ENCODE measurements at regions not wholly inside any gene's neighbourhood (a gene's known extent, or its start where the extent isn't known, plus 50 kb on each side); places are given as distances from the start of the nearest gene placed in this dataset.

DNA sequence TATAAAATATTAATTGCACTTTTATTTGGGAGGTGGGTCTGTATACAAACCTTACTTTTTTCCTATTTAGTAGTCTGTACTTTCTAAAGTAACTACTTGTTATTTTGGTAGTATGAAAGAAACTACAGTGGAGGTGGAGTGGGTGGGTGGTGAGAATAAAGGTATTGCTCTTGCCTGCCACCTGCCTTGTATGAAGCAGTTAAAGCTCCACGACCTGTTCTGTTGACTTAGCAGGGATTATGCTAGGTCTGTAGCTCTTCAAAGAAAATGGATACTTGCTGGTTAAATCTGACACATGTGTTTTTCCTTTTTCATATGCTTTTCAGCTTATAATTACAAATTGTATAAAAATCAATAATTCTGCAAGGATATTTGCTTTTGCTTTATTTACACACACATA, 111.9 kb downstream of the EHF start:
- ChIA-PET POLR2A (no interaction called here), CTCF (no interaction called here)
- Histone ChIP-seq H3K9ac (no peak overlapping the region), H3K4me3 (ENCODE audit: low read depth in 2 of 2, low read length in 1 of 2) (no peak overlapping the region), H3K36me3 (replicated peaks in 1 of 2; ENCODE audit: control insufficient read depth in 1 of 2, insufficient read depth in 2 of 2, low read length in 1 of 2) (no peaks in the 10 kb centered on the region), H3K27me3 (ENCODE audit: insufficient read depth) (no peaks in the 10 kb centered on the region; the same call in 1 of the 2 replicates), H2AFZ (ENCODE audit: low read depth) (no peak overlapping the region), H3K27ac (ENCODE audit: low read depth in 2 of 2, low read length in 1 of 2) (no peak overlapping the region), H3K9me2 (no peaks in the 10 kb centered on the region), H3F3A (replicated peaks; ENCODE audit: insufficient read depth) (no peaks in the 10 kb centered on the region), H3K4me2 (no peak overlapping the region), H4K20me1 (ENCODE audit: insufficient read depth) (no peaks in the 10 kb centered on the region), H3K4me1 (ENCODE audit: control insufficient read depth in 1 of 2, insufficient read depth in 2 of 2, low read depth in 1 of 2, low read length in 1 of 2) (no peaks in the 10 kb centered on the region), H3K79me2 (ENCODE audit: insufficient read depth) (no peaks in the 10 kb centered on the region), H3K9me3 (no peaks in the 10 kb centered on the region)
- 5% methylated on average over 1 of the region's 1 CpG for WGBS (ENCODE audit: low lambda C conversion rate)
- TF ChIP-seq FOXM1 (IDR thresholded peaks at IDR 0.05; ENCODE audit: low read depth) (no peak), MEF2A (IDR thresholded peaks at IDR 0.05; ENCODE audit: borderline replicate concordance, low read depth) (no peak), MXI1 (IDR thresholded peaks at IDR 0.05; ENCODE audit: low read depth, low read length) (no peak), NRF1 (IDR thresholded peaks at IDR 0.05; ENCODE audit: low read depth, low read length) (no peak)
- DNase-seq, result no peak

DNA sequence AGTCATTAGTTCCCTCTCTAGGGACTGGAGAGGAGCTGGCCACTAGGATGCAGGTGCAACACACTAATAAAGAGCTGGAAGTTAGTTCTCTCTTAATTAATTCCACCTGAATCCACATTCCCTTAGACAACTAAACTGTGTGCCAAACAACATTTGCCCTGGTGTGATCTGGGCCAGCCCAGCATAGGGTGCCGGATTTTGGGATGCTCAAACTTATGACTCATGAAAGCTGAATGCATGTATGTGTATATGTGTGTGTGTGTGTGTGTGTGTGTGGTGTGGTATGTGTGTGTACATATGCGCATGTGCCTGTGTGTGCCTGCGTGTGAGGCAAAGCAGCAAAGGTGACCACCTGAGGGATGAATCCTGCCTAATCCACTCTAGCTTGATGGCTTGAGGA, 110.7 kb downstream of the EHF start:
- no peaks in the 10 kb centered on the region for H3K9me2 ChIP-seq
- H3K4me3 ChIP-seq (ENCODE audit: low read depth in 2 of 2, low read length in 1 of 2), result no peak overlapping the region
- H3K4me1 ChIP-seq (ENCODE audit: control insufficient read depth in 1 of 2, insufficient read depth in 2 of 2, low read depth in 1 of 2, low read length in 1 of 2), result no peaks in the 10 kb centered on the region
- ChIA-PET POLR2A (no interaction called here), CTCF (interaction anchor here (0.9 kb wide), 1 partner anchor 10 kb away, joined by 3 read pairs; no protein-coding TSS in a partner anchor)
- H3K9ac ChIP-seq, result no peak overlapping the region
- no peak overlapping the region for H3K27ac ChIP-seq (ENCODE audit: low read depth in 2 of 2, low read length in 1 of 2)
- WGBS (ENCODE audit: low lambda C conversion rate), result 77% methylated on average over 3 of the region's 3 CpGs
- H3K79me2 ChIP-seq (ENCODE audit: insufficient read depth), result no peaks in the 10 kb centered on the region
- TF ChIP-seq, protein P1, sequence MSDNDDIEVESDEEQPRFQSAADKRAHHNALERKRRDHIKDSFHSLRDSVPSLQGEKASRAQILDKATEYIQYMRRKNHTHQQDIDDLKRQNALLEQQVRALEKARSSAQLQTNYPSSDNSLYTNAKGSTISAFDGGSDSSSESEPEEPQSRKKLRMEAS (IDR thresholded peaks at IDR 0.05; ENCODE audit: low read depth), result no peak
- TF ChIP-seq SMC3 (IDR thresholded peaks at IDR 0.05; ENCODE audit: low read depth, low read length) (no peak), RFX5 (IDR thresholded peaks at IDR 0.05; ENCODE audit: low read length) (no peak), FOXM1 (IDR thresholded peaks at IDR 0.05; ENCODE audit: low read depth) (no peak), GABPA (IDR thresholded peaks at IDR 0.05; ENCODE audit: low read depth) (no peak)
- H2AFZ ChIP-seq (ENCODE audit: low read depth), result no peak overlapping the region
- H3K36me3 ChIP-seq (replicated peaks in 1 of 2; ENCODE audit: control insufficient read depth in 1 of 2, insufficient read depth in 2 of 2, low read length in 1 of 2), result no peaks in the 10 kb centered on the region
- no peaks in the 10 kb centered on the region; the same call in 1 of the 2 replicates for H3K27me3 ChIP-seq (ENCODE audit: insufficient read depth)
- no peak for DNase-seq
- no peaks in the 10 kb centered on the region for H3K9me3 ChIP-seq
- no peaks in the 10 kb centered on the region for H4K20me1 ChIP-seq (ENCODE audit: insufficient read depth)
- no peak overlapping the region for H3K4me2 ChIP-seq
- no peaks in the 10 kb centered on the region for H3F3A ChIP-seq (replicated peaks; ENCODE audit: insufficient read depth)

DNA sequence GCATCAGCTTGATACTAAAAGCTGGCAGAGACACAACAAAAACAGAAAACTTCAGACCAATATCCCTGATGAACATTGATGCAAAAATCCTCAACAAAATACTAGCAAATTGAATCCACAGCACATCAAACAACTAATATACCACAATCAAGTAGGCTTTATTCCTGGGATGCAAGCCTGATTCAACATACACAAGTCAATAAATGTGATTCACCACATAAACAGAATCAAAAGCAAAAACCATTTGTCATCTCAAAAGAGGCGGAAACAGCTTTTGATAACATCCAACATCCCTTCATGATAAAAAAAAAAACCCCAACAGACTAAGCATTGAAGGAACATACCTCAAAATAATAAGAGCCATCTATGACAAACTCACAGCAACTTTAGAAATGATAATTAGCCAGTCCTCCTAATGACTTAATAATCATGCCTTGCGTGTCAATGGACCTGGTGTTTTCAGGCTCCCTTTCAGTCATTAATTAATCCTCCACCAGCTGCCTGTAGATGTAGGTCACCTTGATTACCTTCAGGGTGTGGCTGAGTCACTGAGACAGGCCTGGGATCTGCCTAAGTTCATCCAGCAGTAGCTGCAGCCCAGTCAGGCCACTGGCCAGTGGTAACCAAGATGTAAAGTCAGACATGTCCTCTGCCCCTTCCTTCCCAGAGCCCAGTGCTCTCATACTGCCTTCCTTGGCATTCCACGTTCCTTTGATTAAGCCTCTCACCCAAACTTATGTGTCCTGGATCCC, 109.8 kb downstream of the EHF start:
- H3F3A ChIP-seq (replicated peaks; ENCODE audit: insufficient read depth), result no peaks in the 10 kb centered on the region
- H3K9me3 ChIP-seq, result no peaks in the 10 kb centered on the region
- no peak for DNase-seq
- CTCF ChIA-PET, result interaction anchor here (0.9 kb wide), 1 partner anchor 11 kb away, joined by 3 read pairs; no protein-coding TSS in a partner anchor
- H3K36me3 ChIP-seq (replicated peaks in 1 of 2; ENCODE audit: control insufficient read depth in 1 of 2, insufficient read depth in 2 of 2, low read length in 1 of 2), result no peaks in the 10 kb centered on the region
- no peak overlapping the region for H2AFZ ChIP-seq (ENCODE audit: low read depth)
- H3K4me3 ChIP-seq (ENCODE audit: low read depth in 2 of 2, low read length in 1 of 2), result no peak overlapping the region
- no peak overlapping the region for H3K4me2 ChIP-seq
- no peaks in the 10 kb centered on the region for H3K79me2 ChIP-seq (ENCODE audit: insufficient read depth)
- 32% methylated on average over 3 of the region's 3 CpGs for WGBS (ENCODE audit: low lambda C conversion rate)
- no peak overlapping the region for H3K9ac ChIP-seq
- POLR2A ChIA-PET, result no interaction called here
- H3K27me3 ChIP-seq (ENCODE audit: insufficient read depth), result no peaks in the 10 kb centered on the region; the same call in 1 of the 2 replicates
- TF ChIP-seq YY1 (IDR thresholded peaks at IDR 0.05; ENCODE audit: low read depth) (no peak), GATA2 (CRISPR knock-in tag; IDR thresholded peaks at IDR 0.05) (no peak), JUND (IDR thresholded peaks at IDR 0.05) (no peak), CHD2 (IDR thresholded peaks at IDR 0.05; ENCODE audit: low read length, partially characterized antibody) (no peak), RCOR1 (IDR thresholded peaks at IDR 0.05; ENCODE audit: low read length) (no peak)
- H3K27ac ChIP-seq (ENCODE audit: low read depth in 2 of 2, low read length in 1 of 2), result no peak overlapping the region
- H3K4me1 ChIP-seq (ENCODE audit: control insufficient read depth in 1 of 2, insufficient read depth in 2 of 2, low read depth in 1 of 2, low read length in 1 of 2), result no peaks in the 10 kb centered on the region
- H4K20me1 ChIP-seq (ENCODE audit: insufficient read depth), result no peaks in the 10 kb centered on the region
- no peaks in the 10 kb centered on the region for H3K9me2 ChIP-seq
